DND-41 (cell line): ENCODE measurements at regions not wholly inside any gene's neighbourhood (a gene's known extent, or its start where the extent isn't known, plus 50 kb on each side); places are given as distances from the start of the nearest gene placed in this dataset.
A peak's percentile ranks its signal among the peaks of the same experiment; 100 is the strongest.

Experiments used
- ATAC-seq: fragments of 200-7000 bp; cut with Tn5 transposase; 3 replicates; pipeline ENCODE4 v1.9.1; 2021; ENCODE audit warnings: low read depth; ENCODE audit not compliant: insufficient read depth
- DNase-seq: peaks from one replicate; pipeline ENCODE4 v3.0.0-alpha.2; 2020
- H2AFZ ChIP-seq: 2 replicates; pipeline ENCODE4 v1.6.0; 2012; ENCODE audit warnings: low read depth, low read length
- H3K27ac ChIP-seq: 2 replicates; pipeline ENCODE4 v1.5.1; 2012; ENCODE audit warnings: low read length, inconsistent platforms
- H3K27me3 ChIP-seq: fragments of 200-600 bp; sonication (generic); 2 replicates; pipeline ENCODE4 v1.6.0; 2012; ENCODE audit warnings: low read length, mild to moderate bottlenecking, inconsistent platforms; ENCODE audit not compliant: insufficient read depth, poor library complexity
- H3K36me3 ChIP-seq: 2 replicates; pipeline ENCODE4 v1.5.1; 2012; ENCODE audit warnings: low read length, inconsistent platforms; ENCODE audit not compliant: insufficient read depth
- H3K4me1 ChIP-seq: 2 replicates; pipeline ENCODE4 v1.5.1; 2012; ENCODE audit warnings: mild to moderate bottlenecking, low read length; ENCODE audit not compliant: insufficient read depth
- H3K4me2 ChIP-seq: 2 replicates; pipeline ENCODE4 v1.6.0; 2012; ENCODE audit warnings: mild to moderate bottlenecking, moderate library complexity, low read length, inconsistent platforms; ENCODE audit not compliant: insufficient read depth
- H3K4me3 ChIP-seq, 2 experiments: fragments of 200-600 bp in 1 of 2; shearing (Covaris generic) in 1 of 2; 2 replicates each; pipeline ENCODE4 v1.5.1; 2012 to 2016; ENCODE audit warnings: inconsistent platforms in 2 of 2, low read length in 2 of 2, mild to moderate bottlenecking in 2 of 2, low read depth in 1 of 2, moderate library complexity in 1 of 2
- H3K79me2 ChIP-seq: 2 replicates; pipeline ENCODE4 v1.6.0; 2012; ENCODE audit warnings: low read length, inconsistent platforms; ENCODE audit not compliant: insufficient read depth
- H3K9ac ChIP-seq: 2 replicates; pipeline ENCODE4 v1.6.0; 2012; ENCODE audit warnings: low read depth, mild to moderate bottlenecking, inconsistent platforms, low read length, moderate library complexity
- H3K9me3 ChIP-seq: 2 replicates; pipeline ENCODE4 v1.5.1; 2012; ENCODE audit warnings: low read length, moderate library complexity, mild to moderate bottlenecking, inconsistent platforms; ENCODE audit not compliant: insufficient read depth, severe bottlenecking
- H4K20me1 ChIP-seq: 2 replicates; pipeline ENCODE4 v1.6.0; 2012; ENCODE audit warnings: low read length; ENCODE audit not compliant: insufficient read depth
- CTCF ChIP-seq: IDR thresholded peaks from 2 replicates; pipeline ENCODE4 v1.5.1; 2012; ENCODE audit warnings: borderline replicate concordance, low read length, moderate library complexity, mild to moderate bottlenecking; ENCODE audit not compliant: poor library complexity, severe bottlenecking; ENCODE audit errors: extremely low read depth
- EZH2 ChIP-seq: IDR thresholded peaks from 3 replicates; pipeline ENCODE4 v1.6.1; 2012; ENCODE audit warnings: borderline replicate concordance, low read depth, mild to moderate bottlenecking, moderate library complexity, low read length, inconsistent platforms; ENCODE audit not compliant: severe bottlenecking

- Histone ChIP-seq H3K4me2 (no peak overlapping the region), H3K27me3 (no peaks in the 10 kb centered on the region), H3K36me3 (no peaks in the 10 kb centered on the region), H3K27ac (no peak overlapping the region), H3K9me3 (no peaks in the 10 kb centered on the region), H3K79me2 (no peaks in the 10 kb centered on the region), H2AFZ (no peak overlapping the region), H3K9ac (no peak overlapping the region), H3K4me3 (no peak overlapping the region), H3K4me1 (no peaks in the 10 kb centered on the region), H4K20me1 (no peaks in the 10 kb centered on the region)
- TF ChIP-seq EZH2 = no peak
- TF ChIP-seq CTCF = no peak
- DNase-seq = no peak
- ATAC-seq = no peak
Measured at GRCh38 chr1:232213928-232214327, 416.0 kb downstream of the SIPA1L2 start.

- DNase-seq = no peak
- Histone ChIP-seq H3K27me3 (no peaks in the 10 kb centered on the region), H3K9me3 (no peaks in the 10 kb centered on the region), H3K4me3 (no peak overlapping the region), H3K9ac (no peak overlapping the region), H3K4me2 (no peak overlapping the region), H3K27ac (no peak overlapping the region), H4K20me1 (no peaks in the 10 kb centered on the region), H3K79me2 (no peaks in the 10 kb centered on the region), H3K36me3 (no peaks in the 10 kb centered on the region), H3K4me1 (no peaks in the 10 kb centered on the region), H2AFZ (no peak overlapping the region)
- ATAC-seq = no peak
- no peak for TF ChIP-seq EZH2
Measured at GRCh38 chr1:232212253-232212652, 417.7 kb downstream of the SIPA1L2 start.

GRCh38 chr1:232211149-232211548 lies 418.8 kb downstream of the SIPA1L2 start:
- no peak overlapping the region for H3K27ac ChIP-seq

GRCh38 chr1:232209357-232209756 lies 420.6 kb downstream of the SIPA1L2 start:
- H3K4me1 ChIP-seq = no peaks in the 10 kb centered on the region
- H3K79me2 ChIP-seq = no peaks in the 10 kb centered on the region
- no peak for DNase-seq
- H3K9ac ChIP-seq = no peak overlapping the region
- H4K20me1 ChIP-seq = no peaks in the 10 kb centered on the region
- H3K4me3 ChIP-seq = no peak overlapping the region
- H3K4me2 ChIP-seq = no peak overlapping the region
- H3K27ac ChIP-seq = no peak overlapping the region
- no peaks in the 10 kb centered on the region for H3K9me3 ChIP-seq
- no peaks in the 10 kb centered on the region for H3K27me3 ChIP-seq
- H2AFZ ChIP-seq = no peak overlapping the region
- TF ChIP-seq CTCF = no peak
- no peak for TF ChIP-seq EZH2
- H3K36me3 ChIP-seq = no peaks in the 10 kb centered on the region
- no peak for ATAC-seq

More at GRCh38 chr1:232211149-232211548, 418.8 kb downstream of the SIPA1L2 start:
- Histone ChIP-seq H2AFZ (no peak overlapping the region), H3K9me3 (no peaks in the 10 kb centered on the region), H3K36me3 (no peaks in the 10 kb centered on the region), H3K4me3 (no peak overlapping the region), H3K9ac (no peak overlapping the region), H3K4me1 (no peaks in the 10 kb centered on the region), H4K20me1 (no peaks in the 10 kb centered on the region), H3K79me2 (no peaks in the 10 kb centered on the region), H3K27me3 (no peaks in the 10 kb centered on the region), H3K4me2 (no peak overlapping the region)
- TF ChIP-seq EZH2 = no peak
- peak; percentile 53 for TF ChIP-seq CTCF
- DNase-seq = peak; percentile 11
- ATAC-seq = peak; percentile 61; the same call in 2 of the 3 replicates
